ENCODE measurements at regions not wholly inside any gene's neighbourhood (a gene's known extent, or its start where the extent isn't known, plus 50 kb on each side); places are given as distances from the start of the nearest gene placed in this dataset.
"Not testable (repeated sequence)": the region's sequence is repeated elsewhere in the genome, so short reads cannot be mapped to it uniquely, and the experiment has no call there.

GRCh38 chr10:105727586-105727985, 1086.5 kb downstream of the SORCS3 start:
- DNase-seq (ENCODE audit: low spot score): not testable (repeated sequence)

- no peak for DNase-seq (ENCODE audit: low spot score)
Measured at GRCh38 chr10:105727131-105727530, 1086.0 kb downstream of the SORCS3 start.

DNA sequence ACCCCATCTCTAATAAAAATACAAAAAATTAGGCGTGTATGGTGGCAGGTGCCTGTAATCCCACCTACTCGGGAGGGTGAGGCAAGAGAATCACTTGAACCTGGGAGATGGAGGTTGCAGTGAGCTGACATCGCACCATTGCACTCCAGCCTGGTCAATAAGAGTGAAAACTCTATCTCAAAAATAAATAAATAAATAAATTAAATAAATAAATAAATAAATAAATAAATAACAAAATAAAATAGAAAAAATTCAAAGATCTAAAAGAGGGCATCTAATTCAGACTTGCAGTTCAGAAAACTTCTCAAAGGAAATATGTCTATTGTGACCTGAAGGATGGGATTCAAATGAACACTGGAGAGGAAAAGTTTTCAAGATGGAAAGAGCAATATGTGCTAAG, 1085.1 kb downstream of the SORCS3 start:
- DNase-seq (ENCODE audit: low spot score): no peak

DNA sequence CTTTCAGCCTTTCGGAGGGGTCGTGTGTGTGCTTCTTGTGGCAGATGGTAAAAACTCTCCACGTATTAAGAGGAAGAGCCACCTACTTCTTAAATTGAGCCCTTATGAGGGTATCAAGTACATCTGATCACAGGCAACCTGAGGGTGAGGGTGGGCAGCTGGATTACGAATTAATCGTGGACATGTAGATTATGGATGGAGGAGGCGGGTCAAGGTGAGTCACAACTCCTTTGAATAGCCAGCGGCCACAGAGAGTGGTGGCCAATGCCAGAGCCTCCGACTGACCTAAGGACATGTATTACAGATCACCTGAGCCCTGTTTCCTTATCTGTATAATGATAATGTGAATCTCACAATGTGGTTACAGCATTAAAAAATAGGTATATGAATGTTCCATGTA, 1083.9 kb downstream of the SORCS3 start:
- no peak for DNase-seq (ENCODE audit: low spot score)

GRCh38 chr10:105718207-105718995, 1077.3 kb downstream of the SORCS3 start:
- no peak for DNase-seq (ENCODE audit: low spot score)

DNA sequence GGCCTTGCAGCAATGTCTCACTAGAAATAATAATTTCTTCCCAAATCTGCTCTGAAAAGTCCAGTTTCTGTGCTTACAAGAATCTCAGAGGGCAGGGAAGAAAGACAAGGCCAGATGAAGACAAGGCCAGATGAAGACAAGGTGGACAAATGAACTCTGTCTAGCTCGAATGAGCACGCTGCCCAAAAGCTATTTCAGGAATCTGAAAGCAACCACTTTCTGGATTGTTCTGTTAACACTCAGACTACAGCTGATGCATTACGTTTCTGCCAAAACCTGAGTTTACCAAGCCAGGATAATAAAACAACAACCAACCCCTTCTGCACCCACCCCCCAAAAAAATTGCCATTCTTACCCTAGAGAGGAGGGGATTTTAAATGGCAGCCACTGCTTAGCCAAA, 1073.6 kb downstream of the SORCS3 start:
- no peak for DNase-seq (ENCODE audit: low spot score)

- no peak for DNase-seq (ENCODE audit: low spot score)
Measured at GRCh38 chr10:105707603-105708002, 1066.5 kb downstream of the SORCS3 start.

DNA sequence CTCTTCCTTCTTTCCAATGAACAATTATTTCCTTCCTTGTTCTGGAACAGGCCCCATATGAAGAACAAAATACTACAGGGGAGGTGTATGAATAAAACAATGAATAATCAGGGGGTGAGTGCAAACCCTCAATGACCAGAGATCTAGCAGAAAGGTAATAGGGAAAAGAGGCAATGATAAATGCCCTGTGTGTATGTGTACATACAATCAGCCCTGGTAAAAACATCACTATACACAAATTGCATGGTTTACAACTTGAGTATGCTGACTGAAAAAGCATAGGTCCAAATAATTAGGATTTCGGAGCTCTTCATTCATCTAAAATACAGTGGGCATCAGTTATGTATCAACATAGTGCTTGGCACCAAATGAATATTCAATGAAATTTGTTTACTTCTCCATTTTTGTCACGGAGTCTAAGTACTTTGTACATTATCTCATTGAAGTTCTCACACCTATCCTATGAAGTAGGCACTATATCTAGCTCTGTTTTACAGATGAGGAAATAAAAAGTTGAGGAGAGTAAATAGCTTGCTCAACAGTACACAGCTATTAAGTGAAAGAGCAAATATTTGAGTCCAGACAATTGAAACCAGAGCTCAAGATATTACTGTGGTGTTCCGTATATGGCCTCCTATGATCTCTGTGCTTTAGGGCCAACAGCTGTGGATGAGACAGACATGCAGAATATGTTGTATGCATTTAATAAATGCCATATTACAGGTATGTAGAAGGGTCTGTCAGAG, 1065.4 kb downstream of the SORCS3 start:
- DNase-seq (ENCODE audit: low spot score): no peak

DNA sequence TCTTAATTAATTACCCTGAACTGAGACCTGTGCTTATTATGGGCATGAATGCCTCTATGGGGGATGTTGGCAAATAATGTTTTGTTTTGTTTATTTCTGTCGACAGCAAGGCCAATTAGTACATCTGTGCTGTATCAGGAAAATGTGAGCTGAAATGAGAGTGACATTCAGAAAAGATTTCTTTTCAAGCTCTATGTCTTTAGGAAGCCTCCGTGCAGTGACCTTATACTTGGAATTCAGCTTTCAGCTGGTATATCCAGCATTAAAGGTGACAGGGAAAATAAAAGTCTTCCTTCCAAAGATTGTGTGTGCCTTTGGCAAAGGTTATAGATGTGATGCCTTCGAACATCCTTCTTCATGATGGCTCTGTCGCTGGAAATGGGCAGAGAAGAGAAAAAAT, 1061.1 kb downstream of the SORCS3 start:
- no peak for DNase-seq (ENCODE audit: low spot score)

DNA sequence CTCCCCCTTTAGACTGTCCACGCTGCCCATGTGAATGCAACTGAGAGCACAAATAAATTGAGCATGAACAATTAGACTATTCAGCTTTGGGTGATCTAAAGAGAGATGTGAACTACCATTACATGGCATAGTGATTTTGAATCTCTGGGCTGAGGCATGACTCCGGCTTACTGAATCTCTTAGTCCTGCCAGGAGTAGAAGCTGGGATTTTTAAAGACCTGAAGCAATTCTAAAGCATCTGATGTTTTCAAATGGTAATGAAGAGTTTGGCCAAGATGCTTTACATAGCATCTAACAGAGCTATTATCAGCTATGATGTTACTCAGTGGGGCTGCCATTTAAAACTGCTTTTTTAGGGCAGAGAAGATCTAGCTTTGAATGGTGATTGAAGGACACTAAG, 1059.1 kb downstream of the SORCS3 start:
- DNase-seq (ENCODE audit: low spot score): no peak

DNA sequence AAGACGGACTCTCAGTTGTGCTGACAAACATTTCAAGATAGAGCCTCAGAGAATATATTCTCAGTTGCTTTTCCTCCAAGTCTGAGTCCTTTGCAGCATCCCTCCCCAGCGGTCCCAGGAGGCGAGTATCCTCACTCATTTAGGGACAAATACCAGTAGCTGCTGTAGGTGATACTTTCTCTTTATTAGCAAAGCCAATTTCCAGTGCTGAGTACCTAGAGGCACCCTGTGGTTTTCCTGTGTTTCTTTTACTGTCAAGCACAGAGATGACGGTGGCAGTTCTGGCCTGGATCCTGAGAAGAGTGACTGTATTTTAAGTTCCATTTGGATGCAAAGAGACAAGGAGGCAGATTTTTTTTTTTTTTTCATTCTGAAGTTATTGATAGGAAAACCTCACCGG, 1058.4 kb downstream of the SORCS3 start:
- DNase-seq (ENCODE audit: low spot score): no peak

DNA sequence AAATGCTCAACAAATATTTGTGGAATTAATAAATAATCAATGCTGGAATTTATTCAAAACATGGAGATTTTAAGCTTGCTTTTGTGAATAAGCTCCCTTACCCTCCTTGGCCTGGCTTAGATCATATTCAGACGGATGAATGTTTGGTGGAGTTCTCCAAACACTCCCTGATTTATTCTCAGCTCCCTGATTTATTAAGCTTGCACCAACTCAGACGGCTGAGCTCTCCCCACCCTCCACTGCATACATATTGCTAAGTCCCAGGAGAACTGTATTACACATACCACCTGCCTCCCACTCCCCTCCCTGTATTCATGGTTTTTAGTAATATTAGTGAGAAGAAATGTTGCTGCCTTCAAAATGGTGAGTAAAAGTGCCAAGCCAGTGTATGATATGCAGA, 1057.5 kb downstream of the SORCS3 start:
- no peak for DNase-seq (ENCODE audit: low spot score)

DNA sequence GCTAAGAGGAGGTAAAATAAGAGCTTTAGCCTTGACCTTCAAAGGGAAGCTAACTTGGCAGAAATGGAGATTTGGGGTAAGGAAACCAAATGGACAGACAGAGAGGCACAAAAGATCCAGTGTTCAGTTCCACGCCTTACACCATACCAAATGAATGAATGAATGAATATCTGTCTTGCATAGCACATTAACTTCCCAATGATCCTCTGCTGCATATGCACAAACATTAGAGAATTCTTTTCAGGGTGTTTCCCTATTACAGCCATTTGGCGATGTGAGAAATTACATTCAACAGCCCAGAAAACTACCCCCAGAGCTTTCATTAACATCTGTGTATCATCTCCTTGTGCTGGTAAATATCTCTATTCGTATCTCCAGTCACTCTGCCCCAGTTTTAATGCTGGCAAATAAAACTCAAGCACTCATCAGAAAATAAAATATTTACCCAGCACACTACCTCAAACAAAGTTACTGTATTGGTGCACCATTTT, 1056.2 kb downstream of the SORCS3 start:
- no peak for DNase-seq (ENCODE audit: low spot score)

- peak; percentile 1 for DNase-seq (ENCODE audit: low spot score)
Measured at GRCh38 chr10:105691811-105692210, 1050.7 kb downstream of the SORCS3 start.

DNA sequence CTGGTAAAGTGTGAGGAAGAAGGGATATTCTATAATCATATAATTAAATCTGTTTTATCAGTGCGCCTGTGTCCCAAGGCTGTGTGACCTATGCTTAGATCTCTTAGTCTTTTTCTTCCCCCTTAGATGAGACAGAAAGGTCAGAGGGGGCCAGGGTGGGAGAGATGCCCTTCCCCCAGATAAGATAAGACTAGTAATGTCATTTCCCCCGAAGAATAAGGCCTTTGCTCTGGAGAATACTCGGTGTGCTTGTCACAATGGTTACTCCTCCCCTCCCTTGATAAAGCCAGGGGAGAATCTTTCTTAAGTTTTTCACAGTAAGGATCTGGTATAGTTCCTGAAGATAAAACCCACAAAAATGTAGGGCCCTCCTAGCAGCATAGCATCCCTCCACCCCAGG, 1041.8 kb downstream of the SORCS3 start:
- DNase-seq (ENCODE audit: low spot score): no peak

GRCh38 chr10:105681051-105681450, 1040.0 kb downstream of the SORCS3 start:
- DNase-seq (ENCODE audit: low spot score): no peak

DNA sequence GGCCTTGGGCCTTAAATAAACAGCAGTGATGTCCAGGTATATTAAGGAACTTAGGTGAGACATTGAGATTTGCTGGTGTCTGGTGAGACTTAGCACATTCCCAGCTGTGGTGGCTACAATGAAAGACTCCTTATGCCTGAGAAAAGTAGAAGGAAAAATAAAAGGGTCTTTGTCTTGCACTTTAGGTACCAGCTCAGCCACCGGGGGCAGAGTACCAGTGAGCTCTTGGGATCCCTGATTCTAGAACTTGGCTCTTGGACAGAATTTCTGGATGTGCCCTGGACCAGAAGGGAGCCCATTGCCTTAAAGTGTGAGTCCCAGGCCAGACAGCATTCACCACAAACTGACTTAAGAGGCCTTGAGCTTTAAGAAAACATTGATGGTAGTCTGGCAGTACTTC, 1038.7 kb downstream of the SORCS3 start:
- no peak for DNase-seq (ENCODE audit: low spot score)

DNA sequence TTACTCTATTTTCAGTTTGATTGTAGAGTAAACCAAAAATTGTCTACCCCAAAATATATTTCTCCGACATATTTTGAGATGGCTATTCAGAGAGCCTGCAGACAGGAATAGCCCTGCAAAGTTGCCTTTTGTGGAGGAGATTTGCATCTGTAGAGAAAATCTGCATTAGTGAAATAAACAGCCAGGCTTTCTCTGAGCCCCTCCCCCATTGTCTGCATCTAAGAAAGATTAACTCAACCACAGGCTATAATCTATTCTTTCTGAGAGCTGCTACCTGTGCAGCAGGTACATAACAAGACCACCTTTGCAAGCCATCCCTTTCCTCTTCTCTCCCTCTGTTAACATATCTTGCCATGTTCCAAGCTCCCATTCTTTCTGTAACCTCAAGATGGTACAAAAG, 1034.2 kb downstream of the SORCS3 start:
- DNase-seq (ENCODE audit: low spot score): no peak

DNA sequence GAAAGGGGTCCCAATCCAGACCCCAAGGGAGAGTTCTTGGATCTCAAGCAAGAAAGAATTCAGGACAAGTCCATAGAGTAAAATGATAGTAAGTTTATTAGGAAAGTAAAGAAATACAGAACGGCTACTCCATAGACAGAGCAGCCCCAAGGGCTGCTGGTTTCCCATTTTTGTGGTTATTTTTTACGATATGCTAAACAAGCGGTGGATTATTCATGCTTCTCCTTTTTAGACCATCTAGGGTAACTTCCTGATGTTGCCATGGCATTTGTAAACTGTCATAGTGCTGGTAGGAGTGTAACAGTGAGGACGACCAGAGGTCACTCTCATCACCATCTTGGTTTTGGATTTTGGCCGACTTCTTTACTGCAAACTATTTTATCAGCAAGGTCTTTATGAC, 1033.4 kb downstream of the SORCS3 start:
- no peak for DNase-seq (ENCODE audit: low spot score)

GRCh38 chr10:105658696-105659095, 1017.6 kb downstream of the SORCS3 start:
- DNase-seq (ENCODE audit: low spot score): no peak

GRCh38 chr10:105656856-105657255, 1015.8 kb downstream of the SORCS3 start:
- no peak for DNase-seq (ENCODE audit: low spot score)

DNA sequence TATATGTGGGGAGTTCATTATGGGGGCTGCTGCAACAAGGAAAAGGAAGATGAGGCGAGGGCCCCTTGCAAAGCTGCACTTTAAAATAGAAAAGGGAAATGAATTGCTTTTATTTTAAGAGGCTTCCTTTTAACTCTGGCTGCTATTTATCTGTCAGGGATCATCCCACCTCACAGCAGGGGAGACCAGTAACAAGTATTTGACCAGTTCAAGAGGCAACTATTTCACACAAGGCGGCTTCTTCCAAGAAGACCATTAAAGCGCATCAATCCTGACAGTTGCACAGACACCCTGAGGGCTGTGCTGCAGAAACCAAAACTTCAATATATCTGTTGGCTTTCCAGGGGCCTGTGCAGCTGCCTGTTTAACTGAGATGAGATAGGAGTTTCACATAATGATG, 1009.2 kb downstream of the SORCS3 start:
- no peak for DNase-seq (ENCODE audit: low spot score)

GRCh38 chr10:105647354-105647753, 1006.3 kb downstream of the SORCS3 start:
- DNase-seq (ENCODE audit: low spot score): no peak
